ENCODE measurements at regions not wholly inside any gene's neighbourhood (a gene's known extent, or its start where the extent isn't known, plus 50 kb on each side); places are given as distances from the start of the nearest gene placed in this dataset.

DNA sequence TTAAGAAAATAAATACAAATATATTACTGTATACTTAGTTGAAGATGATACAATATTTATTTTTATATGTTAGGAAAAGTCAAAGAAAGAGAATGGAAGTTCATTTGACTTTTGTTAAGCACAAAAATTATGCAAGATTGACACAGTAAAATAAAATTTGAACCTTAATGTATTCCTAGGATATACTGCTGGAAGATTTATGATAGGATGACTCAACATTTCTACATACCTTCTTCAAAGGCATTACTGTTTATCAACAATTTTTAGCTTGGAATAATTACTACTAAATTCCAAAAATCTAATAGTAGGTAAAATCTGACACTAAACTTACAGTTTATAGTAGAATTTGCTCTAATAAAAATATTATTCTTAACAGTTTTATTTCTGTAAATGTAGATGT is 257.3 kb upstream of the ADAMTS5 start:
- no peaks in the 10 kb centered on the region for H4K20me1 ChIP-seq (ENCODE audit: control insufficient read depth, insufficient read depth, low read length, poor library complexity, severe bottlenecking)
- DNase-seq (no peak), ATAC-seq (ENCODE audit: low read depth) (no peak)
- H3K79me2 ChIP-seq (ENCODE audit: control insufficient read depth, insufficient read depth, low read length), result no peaks in the 10 kb centered on the region
- no peak overlapping the region for H2AFZ ChIP-seq (ENCODE audit: insufficient read depth, low read depth, low read length, poor library complexity, severe bottlenecking)
- ChIA-PET POLR2A (no interaction called here), CTCF (no interaction called here)
- no peak overlapping the region for H3K27ac Mint-ChIP-seq
- H3K9ac ChIP-seq (ENCODE audit: low read length), result no peak overlapping the region
- no peaks in the 10 kb centered on the region for H3K27me3 Mint-ChIP-seq
- no peaks in the 10 kb centered on the region for H3K4me1 ChIP-seq (ENCODE audit: control insufficient read depth in 2 of 2, insufficient read depth in 2 of 2, low read length in 2 of 2)
- no peaks in the 10 kb centered on the region for H3K36me3 ChIP-seq (replicated peaks in 1 of 2; ENCODE audit: control extremely low read depth in 1 of 2, control insufficient read depth in 1 of 2, extremely low read depth in 1 of 2, insufficient read depth in 2 of 2, low read length in 1 of 2)
- H3K4me3 Mint-ChIP-seq, result no peak overlapping the region
- H3K4me3 ChIP-seq (ENCODE audit: control extremely low read depth in 1 of 5, extremely low read depth in 1 of 5, insufficient read depth in 1 of 5, low read depth in 2 of 5, low read length in 4 of 5), result no peak overlapping the region
- no peaks in the 10 kb centered on the region for H3K27me3 ChIP-seq (replicated peaks in 1 of 4; ENCODE audit: control extremely low read depth in 1 of 4, control insufficient read depth in 3 of 4, insufficient read depth in 4 of 4, low read length in 3 of 4)
- H3K4me1 Mint-ChIP-seq, result no peaks in the 10 kb centered on the region
- TF ChIP-seq, protein P1, sequence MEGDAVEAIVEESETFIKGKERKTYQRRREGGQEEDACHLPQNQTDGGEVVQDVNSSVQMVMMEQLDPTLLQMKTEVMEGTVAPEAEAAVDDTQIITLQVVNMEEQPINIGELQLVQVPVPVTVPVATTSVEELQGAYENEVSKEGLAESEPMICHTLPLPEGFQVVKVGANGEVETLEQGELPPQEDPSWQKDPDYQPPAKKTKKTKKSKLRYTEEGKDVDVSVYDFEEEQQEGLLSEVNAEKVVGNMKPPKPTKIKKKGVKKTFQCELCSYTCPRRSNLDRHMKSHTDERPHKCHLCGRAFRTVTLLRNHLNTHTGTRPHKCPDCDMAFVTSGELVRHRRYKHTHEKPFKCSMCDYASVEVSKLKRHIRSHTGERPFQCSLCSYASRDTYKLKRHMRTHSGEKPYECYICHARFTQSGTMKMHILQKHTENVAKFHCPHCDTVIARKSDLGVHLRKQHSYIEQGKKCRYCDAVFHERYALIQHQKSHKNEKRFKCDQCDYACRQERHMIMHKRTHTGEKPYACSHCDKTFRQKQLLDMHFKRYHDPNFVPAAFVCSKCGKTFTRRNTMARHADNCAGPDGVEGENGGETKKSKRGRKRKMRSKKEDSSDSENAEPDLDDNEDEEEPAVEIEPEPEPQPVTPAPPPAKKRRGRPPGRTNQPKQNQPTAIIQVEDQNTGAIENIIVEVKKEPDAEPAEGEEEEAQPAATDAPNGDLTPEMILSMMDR (IDR thresholded peaks at IDR 0.05), result no peak
- TF ChIP-seq EZH2 (IDR thresholded peaks at IDR 0.05; ENCODE audit: borderline replicate concordance, insufficient read depth, low read depth, low read length, poor library complexity, severe bottlenecking), result no peak
- H3K4me2 ChIP-seq (replicated peaks; ENCODE audit: low read depth, low read length, poor library complexity, severe bottlenecking), result no peak overlapping the region
- no peaks in the 10 kb centered on the region for H3K9me3 ChIP-seq (ENCODE audit: control extremely low read depth in 1 of 3, control insufficient read depth in 2 of 3, insufficient read depth in 1 of 3, low read length in 2 of 3)
- intact Hi-C loops (cut with micrococcal nuclease), result no loop called here
- no peaks in the 10 kb centered on the region for H3K9me3 Mint-ChIP-seq (ENCODE audit: insufficient read depth)
- H3K27ac ChIP-seq (ENCODE audit: low read length in 2 of 2), result no peak overlapping the region

- Mint-ChIP-seq H3K9me3 (ENCODE audit: insufficient read depth) (no peaks in the 10 kb centered on the region), H3K4me3 (no peak overlapping the region), H3K4me1 (no peaks in the 10 kb centered on the region), H3K27me3 (no peaks in the 10 kb centered on the region), H3K27ac (no peak overlapping the region)
- Histone ChIP-seq H3K9ac (ENCODE audit: low read length) (no peak overlapping the region), H3K9me3 (ENCODE audit: control extremely low read depth in 1 of 3, control insufficient read depth in 2 of 3, insufficient read depth in 1 of 3, low read length in 2 of 3) (no peaks in the 10 kb centered on the region), H3K4me3 (ENCODE audit: control extremely low read depth in 1 of 5, extremely low read depth in 1 of 5, insufficient read depth in 1 of 5, low read depth in 2 of 5, low read length in 4 of 5) (no peak overlapping the region), H3K36me3 (replicated peaks in 1 of 2; ENCODE audit: control extremely low read depth in 1 of 2, control insufficient read depth in 1 of 2, extremely low read depth in 1 of 2, insufficient read depth in 2 of 2, low read length in 1 of 2) (no peaks in the 10 kb centered on the region), H4K20me1 (ENCODE audit: control insufficient read depth, insufficient read depth, low read length, poor library complexity, severe bottlenecking) (no peaks in the 10 kb centered on the region), H3K4me2 (replicated peaks; ENCODE audit: low read depth, low read length, poor library complexity, severe bottlenecking) (no peak overlapping the region), H2AFZ (ENCODE audit: insufficient read depth, low read depth, low read length, poor library complexity, severe bottlenecking) (no peak overlapping the region), H3K79me2 (ENCODE audit: control insufficient read depth, insufficient read depth, low read length) (no peaks in the 10 kb centered on the region), H3K27ac (ENCODE audit: low read length in 2 of 2) (no peak overlapping the region), H3K27me3 (replicated peaks in 1 of 4; ENCODE audit: control extremely low read depth in 1 of 4, control insufficient read depth in 3 of 4, insufficient read depth in 4 of 4, low read length in 3 of 4) (no peaks in the 10 kb centered on the region), H3K4me1 (ENCODE audit: control insufficient read depth in 2 of 2, insufficient read depth in 2 of 2, low read length in 2 of 2) (no peaks in the 10 kb centered on the region)
- POLR2A ChIA-PET, result no interaction called here
- intact Hi-C loops (cut with micrococcal nuclease), result no loop called here
- CTCF ChIA-PET, result no interaction called here
- DNase-seq (no peak), ATAC-seq (ENCODE audit: low read depth) (no peak)
- WGBS (ENCODE audit: insufficient coverage), result no CpG with 5 or more reads among the region's 2 CpGs
- no peak for TF ChIP-seq EZH2 (IDR thresholded peaks at IDR 0.05; ENCODE audit: borderline replicate concordance, insufficient read depth, low read depth, low read length, poor library complexity, severe bottlenecking)
- TF ChIP-seq, protein P1 (IDR thresholded peaks at IDR 0.05), result no peak
These were observed 254.2 kb upstream of the ADAMTS5 start for GRCh38 chr21:27221077-27221476.
